Right atrium auricular region (tissue), 2 donors: ENCODE measurements at regions not wholly inside any gene's neighbourhood (a gene's known extent, or its start where the extent isn't known, plus 50 kb on each side); places are given as distances from the start of the nearest gene placed in this dataset.

Experiments used
- DNase-seq: peaks from one replicate; pipeline ENCODE4 v3.0.0-alpha.2; 2019; ENCODE audit warnings: low spot score
- H3K27ac ChIP-seq, 2 donors: fragments of 200-600 bp; sonication (generic); 1 replicate in 1 of 2; 2 replicates in 1 of 2; pipeline ENCODE4 v1.5.1; 2016 to 2019
- H3K27me3 ChIP-seq, 2 donors: fragments of 200-600 bp; sonication (generic); one replicate each; pipeline versions ENCODE4 v1.5.1 to v1.6.0; 2017 to 2019
- H3K36me3 ChIP-seq: fragments of 200-600 bp; sonication (generic); one replicate; pipeline ENCODE4 v1.5.1; 2016
- H3K4me1 ChIP-seq, 2 donors: fragments of 200-600 bp; sonication (generic); one replicate each; pipeline versions ENCODE4 v1.5.1 to v1.6.0; 2017 to 2019
- H3K4me3 ChIP-seq, 2 donors: fragments of 200-600 bp; sonication (generic); 1 replicate in 1 of 2; 2 replicates in 1 of 2; pipeline ENCODE4 v1.5.1; 2017 to 2019; ENCODE audit warnings: mild to moderate bottlenecking in 1 of 2, moderate library complexity in 1 of 2
- H3K9me3 ChIP-seq, 2 donors: fragments of 200-600 bp; sonication (generic); one replicate each; pipeline ENCODE4 v1.5.1; 2019
- TF ChIP-seq, protein P1 (sequence below), 2 donors: fragments of 200-600 bp; sonication (generic); IDR thresholded peaks; one replicate each; pipeline ENCODE4 v1.5.1; 2019; ENCODE audit warnings: antibody characterized with exemption in 2 of 2

DNA sequence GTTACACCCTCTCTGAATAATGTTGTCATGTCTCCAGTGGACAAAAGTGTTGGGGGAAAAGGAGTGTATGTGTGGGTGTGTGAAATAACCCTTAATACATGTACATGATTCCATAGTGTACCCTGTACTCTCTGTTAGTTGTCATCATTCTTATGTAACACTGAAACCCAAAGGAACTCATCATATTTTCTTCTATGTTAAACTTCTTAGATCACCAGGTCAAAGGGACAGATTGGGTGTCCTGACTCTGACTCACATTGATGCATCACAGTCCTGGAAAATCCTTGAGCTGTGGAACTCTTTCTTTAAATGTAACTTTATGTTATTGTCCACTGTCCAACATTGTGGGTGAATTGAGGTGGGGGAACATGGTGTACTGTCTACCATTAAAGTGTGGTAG is 350.5 kb downstream of the DHX35 start:
- H3K9me3 ChIP-seq, result peaks cover 0 to 9% of the 10 kb centered on the region in 2 donors
- no peak overlapping the region for H3K27ac ChIP-seq
- H3K36me3 ChIP-seq, result no peaks in the 10 kb centered on the region
- H3K27me3 ChIP-seq, result no peaks in the 10 kb centered on the region
- H3K4me3 ChIP-seq, result no peak overlapping the region
- TF ChIP-seq, protein P1, sequence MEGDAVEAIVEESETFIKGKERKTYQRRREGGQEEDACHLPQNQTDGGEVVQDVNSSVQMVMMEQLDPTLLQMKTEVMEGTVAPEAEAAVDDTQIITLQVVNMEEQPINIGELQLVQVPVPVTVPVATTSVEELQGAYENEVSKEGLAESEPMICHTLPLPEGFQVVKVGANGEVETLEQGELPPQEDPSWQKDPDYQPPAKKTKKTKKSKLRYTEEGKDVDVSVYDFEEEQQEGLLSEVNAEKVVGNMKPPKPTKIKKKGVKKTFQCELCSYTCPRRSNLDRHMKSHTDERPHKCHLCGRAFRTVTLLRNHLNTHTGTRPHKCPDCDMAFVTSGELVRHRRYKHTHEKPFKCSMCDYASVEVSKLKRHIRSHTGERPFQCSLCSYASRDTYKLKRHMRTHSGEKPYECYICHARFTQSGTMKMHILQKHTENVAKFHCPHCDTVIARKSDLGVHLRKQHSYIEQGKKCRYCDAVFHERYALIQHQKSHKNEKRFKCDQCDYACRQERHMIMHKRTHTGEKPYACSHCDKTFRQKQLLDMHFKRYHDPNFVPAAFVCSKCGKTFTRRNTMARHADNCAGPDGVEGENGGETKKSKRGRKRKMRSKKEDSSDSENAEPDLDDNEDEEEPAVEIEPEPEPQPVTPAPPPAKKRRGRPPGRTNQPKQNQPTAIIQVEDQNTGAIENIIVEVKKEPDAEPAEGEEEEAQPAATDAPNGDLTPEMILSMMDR (IDR thresholded peaks at IDR 0.05), result no peak
- no peak for DNase-seq
- no peaks in the 10 kb centered on the region for H3K4me1 ChIP-seq

- H3K36me3 ChIP-seq, result no peaks in the 10 kb centered on the region
- TF ChIP-seq, protein P1 (IDR thresholded peaks at IDR 0.05), result no peak
- no peak overlapping the region for H3K4me3 ChIP-seq
- H3K9me3 ChIP-seq, result peaks cover 0 to 9% of the 10 kb centered on the region in 2 donors
- DNase-seq, result no peak
- H3K27me3 ChIP-seq, result no peaks in the 10 kb centered on the region
- no peaks in the 10 kb centered on the region for H3K4me1 ChIP-seq
- H3K27ac ChIP-seq, result no peak overlapping the region
These were observed 349.8 kb downstream of the DHX35 start for GRCh38 chr20:39311851-39312506.

DNA sequence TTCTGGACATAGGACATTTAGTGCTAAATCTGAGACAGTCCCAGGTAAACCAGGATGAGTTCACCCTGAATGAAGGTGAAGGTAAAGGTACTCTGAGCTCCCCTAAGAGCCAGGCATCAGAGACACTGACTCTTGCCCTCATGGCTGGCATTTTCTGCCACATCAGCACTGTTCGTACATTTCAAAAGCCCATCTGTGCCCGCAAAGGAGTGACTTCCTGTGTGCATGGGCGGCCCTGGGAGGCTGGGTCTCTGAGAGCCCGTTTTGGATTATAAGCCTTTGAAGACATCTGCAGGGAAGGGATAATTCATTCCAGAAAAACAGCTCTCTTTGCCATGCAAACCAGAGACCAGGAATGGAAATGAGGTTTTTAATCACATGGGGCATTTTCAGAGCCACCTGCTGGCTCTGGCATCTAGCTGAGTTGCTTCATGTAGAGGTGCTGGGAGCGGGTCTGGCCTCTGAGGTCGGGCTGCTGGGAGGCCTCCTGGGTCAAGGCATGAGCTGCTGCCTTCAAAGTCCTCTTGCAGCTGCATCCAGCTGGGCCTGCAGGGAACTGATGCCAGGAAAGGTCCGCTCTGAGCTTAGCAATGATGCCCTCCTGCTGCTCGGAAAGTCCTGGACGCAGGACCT is 348.3 kb downstream of the DHX35 start:
- Histone ChIP-seq H3K4me1 (no peaks in the 10 kb centered on the region), H3K4me3 (no peak overlapping the region), H3K27ac (no peak overlapping the region), H3K27me3 (no peaks in the 10 kb centered on the region), H3K36me3 (no peaks in the 10 kb centered on the region), H3K9me3 (peaks cover 0 to 9% of the 10 kb centered on the region in 2 donors)
- TF ChIP-seq, protein P1 (IDR thresholded peaks at IDR 0.05), result no peak
- no peak for DNase-seq

- TF ChIP-seq, protein P1 (IDR thresholded peaks at IDR 0.05), result no peak
- H3K27ac ChIP-seq, result no peak overlapping the region
- no peaks in the 10 kb centered on the region for H3K36me3 ChIP-seq
- H3K4me1 ChIP-seq, result no peaks in the 10 kb centered on the region
- H3K27me3 ChIP-seq, result no peaks in the 10 kb centered on the region
- H3K4me3 ChIP-seq, result no peak overlapping the region
- DNase-seq, result no peak
- H3K9me3 ChIP-seq, result peaks cover 0 to 9% of the 10 kb centered on the region in 2 donors
These were observed 347.3 kb downstream of the DHX35 start for GRCh38 chr20:39309458-39309857.

- DNase-seq, result no peak
- Histone ChIP-seq H3K9me3 (no peaks in the 10 kb centered on the region), H3K4me3 (no peak overlapping the region), H3K4me1 (no peaks in the 10 kb centered on the region), H3K36me3 (no peaks in the 10 kb centered on the region), H3K27me3 (no peaks in the 10 kb centered on the region), H3K27ac (no peak overlapping the region)
- TF ChIP-seq, protein P1 (IDR thresholded peaks at IDR 0.05), result no peak
These were observed 340.2 kb downstream of the DHX35 start for GRCh38 chr20:39302312-39302711.
